A673 (cell line): ENCODE measurements at regions not wholly inside any gene's neighbourhood (a gene's known extent, or its start where the extent isn't known, plus 50 kb on each side); places are given as distances from the start of the nearest gene placed in this dataset.

Experiments used
- BruUV-seq: library from RNA; stranded (reverse); fragments of 400-500 nt; replicated peaks from 2 replicates; lab custom pipeline; 2021; lab: Mats Ljungman, UMichigan
- CTCF ChIA-PET: fragments of 300-600 bp; sonication (Branson Sonifier 250); formaldehyde crosslinking; loops from one replicate; lab custom pipeline; 2022; ENCODE audit warnings: antibody characterized with exemption; lab: Charles Lee
- POLR2A ChIA-PET: fragments of 300-600 bp; sonication (Branson Sonifier 250); formaldehyde crosslinking; loops from one replicate; lab custom pipeline; 2022; ENCODE audit warnings: antibody characterized with exemption; ENCODE audit not compliant: low non-redundant PET; lab: Charles Lee
- DNase-seq: peaks from one replicate; pipeline ENCODE4 v3.0.0-alpha.2; 2015; ENCODE audit warnings: low spot score
- H3K27ac ChIP-seq: fragments of 200-600 bp; sonication (generic); 2 replicates; pipeline ENCODE4 v1.5.1; 2016; ENCODE audit warnings: mixed run types, low read depth, mild to moderate bottlenecking, mixed read lengths, antibody characterized with exemption, low read length; ENCODE audit not compliant: poor library complexity, severe bottlenecking
- H3K27me3 ChIP-seq: fragments of 200-600 bp; sonication (generic); replicated peaks from 2 replicates; pipeline ENCODE4 v1.6.1; 2017; ENCODE audit warnings: mixed run types, low read depth, mild to moderate bottlenecking, mixed read lengths, antibody characterized with exemption, low read length; ENCODE audit not compliant: insufficient read depth, poor library complexity
- H3K36me3 ChIP-seq: fragments of 200-600 bp; sonication (generic); 2 replicates; pipeline ENCODE4 v1.6.1; 2016; ENCODE audit warnings: mixed run types, mild to moderate bottlenecking, mixed read lengths, antibody characterized with exemption, low read length; ENCODE audit not compliant: insufficient read depth, poor library complexity, severe bottlenecking
- H3K4me1 ChIP-seq: fragments of 200-600 bp; sonication (generic); 2 replicates; pipeline ENCODE4 v1.6.1; 2017; ENCODE audit warnings: mixed run types, mild to moderate bottlenecking, mixed read lengths, antibody characterized with exemption, low read length; ENCODE audit not compliant: insufficient read depth, poor library complexity, severe bottlenecking
- H3K4me3 ChIP-seq: fragments of 200-600 bp; sonication (generic); 2 replicates; pipeline ENCODE4 v1.5.1; 2016; ENCODE audit warnings: low read depth, mixed run types, mild to moderate bottlenecking, mixed read lengths, low read length; ENCODE audit not compliant: poor library complexity, severe bottlenecking
- H3K9me3 ChIP-seq: fragments of 200-600 bp; sonication (generic); 2 replicates; pipeline ENCODE4 v1.6.1; 2016; ENCODE audit warnings: mixed run types, low read depth, mild to moderate bottlenecking, mixed read lengths, antibody characterized with exemption, low read length; ENCODE audit not compliant: poor library complexity, severe bottlenecking
- EZH2 ChIP-seq: fragments of 200-600 bp; sonication (generic); IDR thresholded peaks from 2 replicates; pipeline ENCODE4 v1.6.1; 2017; ENCODE audit warnings: borderline replicate concordance, low read depth, mild to moderate bottlenecking, mixed read lengths, antibody characterized with exemption, low read length; ENCODE audit not compliant: poor library complexity, severe bottlenecking
- intact Hi-C: fragments of 100-400 bp; cut with micrococcal nuclease; formaldehyde crosslinking; loops from one replicate; pipeline ENCODE4 v1.10.0; 2022; ENCODE audit not compliant: unreplicated experiment
- TF ChIP-seq, protein P1 (sequence below): fragments of 300-800, 200-600 bp; sonication (generic); conservative IDR thresholded peaks from 2 replicates; pipeline ENCODE4 v1.5.1; 2017; ENCODE audit warnings: low read depth, mild to moderate bottlenecking, antibody characterized with exemption, low read length, moderate library complexity, mixed read lengths

DNA sequence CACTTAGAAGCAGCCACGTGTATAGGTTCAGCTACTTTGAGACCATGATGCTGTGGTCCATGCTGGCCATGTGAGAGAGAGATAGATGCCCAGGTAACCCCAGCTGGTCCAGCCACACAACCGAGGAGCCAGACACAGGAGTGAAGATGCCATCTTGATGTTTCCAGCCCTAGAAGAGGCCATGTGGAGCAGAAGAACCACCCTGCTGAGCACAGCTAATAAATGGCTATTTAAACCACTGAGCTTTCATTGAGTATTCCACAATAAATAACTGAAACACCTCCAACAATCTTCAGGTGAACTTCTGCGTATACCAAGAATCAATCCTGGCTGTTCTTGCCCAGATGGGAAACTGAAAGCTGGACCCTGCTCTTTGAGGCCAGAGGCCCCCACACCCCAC is 84.0 kb upstream of the GSC start:
- no TSS peak for BruUV-seq
- Histone ChIP-seq H3K27me3 (no peaks in the 10 kb centered on the region), H3K4me3 (no peak overlapping the region), H3K4me1 (no peaks in the 10 kb centered on the region), H3K27ac (no peak overlapping the region), H3K36me3 (no peaks in the 10 kb centered on the region), H3K9me3 (peaks cover 8% of the 10 kb centered on the region)
- intact Hi-C loops: no loop called here
- no peak for DNase-seq
- TF ChIP-seq, protein P1, sequence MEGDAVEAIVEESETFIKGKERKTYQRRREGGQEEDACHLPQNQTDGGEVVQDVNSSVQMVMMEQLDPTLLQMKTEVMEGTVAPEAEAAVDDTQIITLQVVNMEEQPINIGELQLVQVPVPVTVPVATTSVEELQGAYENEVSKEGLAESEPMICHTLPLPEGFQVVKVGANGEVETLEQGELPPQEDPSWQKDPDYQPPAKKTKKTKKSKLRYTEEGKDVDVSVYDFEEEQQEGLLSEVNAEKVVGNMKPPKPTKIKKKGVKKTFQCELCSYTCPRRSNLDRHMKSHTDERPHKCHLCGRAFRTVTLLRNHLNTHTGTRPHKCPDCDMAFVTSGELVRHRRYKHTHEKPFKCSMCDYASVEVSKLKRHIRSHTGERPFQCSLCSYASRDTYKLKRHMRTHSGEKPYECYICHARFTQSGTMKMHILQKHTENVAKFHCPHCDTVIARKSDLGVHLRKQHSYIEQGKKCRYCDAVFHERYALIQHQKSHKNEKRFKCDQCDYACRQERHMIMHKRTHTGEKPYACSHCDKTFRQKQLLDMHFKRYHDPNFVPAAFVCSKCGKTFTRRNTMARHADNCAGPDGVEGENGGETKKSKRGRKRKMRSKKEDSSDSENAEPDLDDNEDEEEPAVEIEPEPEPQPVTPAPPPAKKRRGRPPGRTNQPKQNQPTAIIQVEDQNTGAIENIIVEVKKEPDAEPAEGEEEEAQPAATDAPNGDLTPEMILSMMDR: no peak
- ChIA-PET POLR2A (no interaction called here), CTCF (no interaction called here)

GRCh38 chr14:94850309-94851211 is 80.6 kb upstream of the GSC start:
- DNase-seq: no peak
- TF ChIP-seq EZH2: no peak
- TF ChIP-seq, protein P1: no peak
- intact Hi-C loops: no loop called here
- Histone ChIP-seq H3K9me3 (peaks cover 8% of the 10 kb centered on the region), H3K36me3 (no peaks in the 10 kb centered on the region), H3K27ac (no peak overlapping the region), H3K27me3 (no peaks in the 10 kb centered on the region), H3K4me1 (no peaks in the 10 kb centered on the region), H3K4me3 (no peak overlapping the region)
- no TSS peak for BruUV-seq
- ChIA-PET POLR2A (no interaction called here), CTCF (no interaction called here)

GRCh38 chr14:94844593-94845152 is 74.8 kb upstream of the GSC start:
- Histone ChIP-seq H3K27me3 (no peaks in the 10 kb centered on the region), H3K4me1 (no peaks in the 10 kb centered on the region), H3K27ac (no peak overlapping the region), H3K36me3 (no peaks in the 10 kb centered on the region), H3K4me3 (no peak overlapping the region), H3K9me3 (no peaks in the 10 kb centered on the region)
- no TSS peak for BruUV-seq
- ChIA-PET POLR2A (no interaction called here), CTCF (no interaction called here)
- TF ChIP-seq, protein P1: no peak
- no peak for TF ChIP-seq EZH2
- DNase-seq: no peak
- intact Hi-C loops: no loop called here
